Muscle of arm (tissue), 1 donor: ENCODE measurements at regions not wholly inside any gene's neighbourhood (a gene's known extent, or its start where the extent isn't known, plus 50 kb on each side); places are given as distances from the start of the nearest gene placed in this dataset.
A peak's percentile ranks its signal among the peaks of the same experiment; 100 is the strongest.
"Not testable (repeated sequence)": the region's sequence is repeated elsewhere in the genome, so short reads cannot be mapped to it uniquely, and the experiment has no call there.

Source experiments
- DNase-seq: peaks from one replicate; pipeline ENCODE4 v3.0.0-alpha.2; 2013

DNA sequence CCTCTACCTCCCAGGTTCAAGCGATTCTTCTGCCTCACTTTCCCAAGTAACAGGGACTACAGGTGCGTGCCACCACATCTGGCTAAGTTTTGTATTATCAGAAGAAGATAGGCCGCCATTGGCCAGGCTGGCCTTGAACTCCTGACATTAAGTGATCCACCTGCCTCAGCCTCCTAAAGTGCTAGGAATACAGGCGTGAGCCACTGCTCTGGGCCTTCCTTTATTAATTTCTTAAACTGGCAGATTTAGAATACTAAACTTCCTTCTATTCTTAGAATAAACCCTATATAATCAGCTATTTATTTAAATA is 86.6 kb downstream of the HFE start:
- DNase-seq = no peak

DNA sequence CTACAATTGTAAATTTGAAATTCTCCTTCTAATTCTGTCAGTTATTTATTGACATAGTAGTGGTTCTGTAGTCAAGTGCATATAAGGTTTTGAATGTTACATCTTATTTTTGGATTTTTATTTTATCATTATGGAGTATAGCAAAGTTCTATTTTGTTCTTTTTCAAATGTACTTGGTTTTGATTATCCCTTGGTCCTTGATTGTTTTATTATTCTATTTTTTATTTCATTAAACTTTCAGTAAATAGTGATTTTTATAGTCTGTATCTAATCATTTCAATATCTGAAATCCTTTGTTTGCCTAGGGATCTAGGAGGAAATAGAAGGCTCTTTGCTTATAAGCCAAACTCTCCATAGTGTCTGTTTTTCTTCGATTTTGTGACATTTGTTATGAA is 87.8 kb downstream of the HFE start:
- DNase-seq = no peak

DNA sequence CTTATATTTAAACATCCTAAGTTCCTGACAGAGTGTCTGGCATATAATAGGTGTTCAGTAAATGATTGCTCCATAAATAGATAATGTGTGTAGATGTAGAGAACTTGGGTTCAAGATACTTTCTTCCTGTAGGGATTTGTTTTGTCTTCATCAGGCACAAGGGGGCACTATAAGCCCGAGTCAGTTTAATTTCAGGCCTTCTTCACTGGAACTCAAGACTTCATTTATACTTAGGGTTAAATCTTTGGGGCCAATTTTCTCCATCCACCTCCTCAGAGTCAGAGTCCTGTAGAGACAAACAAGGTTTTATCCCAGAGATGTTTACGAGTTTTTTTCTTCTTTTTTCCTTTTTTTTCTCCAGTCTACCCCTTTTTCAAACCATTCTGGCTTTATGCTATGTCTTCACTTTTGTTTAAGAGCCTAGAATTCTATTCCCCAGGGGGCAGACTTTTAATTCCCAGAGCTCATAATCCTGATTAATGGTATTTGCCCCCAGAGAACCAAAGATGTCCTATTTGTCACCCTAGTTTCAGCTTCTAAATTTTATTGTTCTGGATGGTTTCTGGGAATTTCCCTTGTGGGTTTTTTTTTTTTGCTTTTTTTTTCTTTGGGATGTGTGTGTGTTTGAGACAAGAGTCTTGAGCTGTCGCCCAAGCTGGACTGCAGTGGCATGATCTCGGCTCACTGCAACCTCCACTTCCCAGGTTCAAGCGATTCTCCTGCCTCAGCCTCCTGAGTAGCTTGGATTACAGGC is 88.4 kb downstream of the HFE start:
- DNase-seq = peak; percentile 67

DNA sequence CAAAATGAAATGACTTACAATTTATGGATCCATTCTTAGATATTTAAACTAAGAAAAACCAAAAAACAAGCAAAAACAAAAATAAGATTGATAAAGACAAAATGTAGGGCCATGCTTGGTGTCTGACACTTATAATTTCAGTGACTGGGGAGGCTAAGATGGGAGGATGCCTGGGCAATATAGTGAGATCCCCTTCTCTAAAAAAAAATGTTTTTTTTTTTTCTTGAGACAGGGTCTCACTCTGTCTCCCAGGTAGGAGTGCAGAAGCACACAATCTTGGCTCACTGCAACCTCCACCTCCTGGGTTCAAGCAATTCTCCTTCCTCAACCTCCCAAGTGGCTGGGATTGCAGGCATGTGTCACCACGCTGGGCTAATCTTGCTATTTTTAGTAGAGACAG is 92.4 kb downstream of the HFE start:
- no peak for DNase-seq

DNA sequence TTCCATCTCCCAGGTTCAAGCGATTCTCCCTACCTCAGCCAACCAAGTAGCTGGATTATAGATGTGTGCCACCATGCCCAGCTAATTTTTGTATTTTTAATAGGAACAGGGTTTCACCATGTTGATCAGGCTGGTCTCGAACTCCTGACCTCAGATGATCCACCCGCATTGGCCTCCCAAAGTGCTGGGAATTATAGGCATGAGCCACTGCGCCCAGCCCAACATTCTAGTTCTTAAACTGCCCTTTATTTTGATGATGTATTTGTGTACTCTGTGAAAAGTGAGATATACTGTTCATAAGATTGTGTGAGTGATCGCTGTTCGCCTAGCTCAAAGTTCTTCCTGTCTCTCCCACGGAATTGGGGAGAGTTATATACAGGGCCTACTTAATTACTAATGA is 93.1 kb downstream of the HFE start:
- no peak for DNase-seq

DNA sequence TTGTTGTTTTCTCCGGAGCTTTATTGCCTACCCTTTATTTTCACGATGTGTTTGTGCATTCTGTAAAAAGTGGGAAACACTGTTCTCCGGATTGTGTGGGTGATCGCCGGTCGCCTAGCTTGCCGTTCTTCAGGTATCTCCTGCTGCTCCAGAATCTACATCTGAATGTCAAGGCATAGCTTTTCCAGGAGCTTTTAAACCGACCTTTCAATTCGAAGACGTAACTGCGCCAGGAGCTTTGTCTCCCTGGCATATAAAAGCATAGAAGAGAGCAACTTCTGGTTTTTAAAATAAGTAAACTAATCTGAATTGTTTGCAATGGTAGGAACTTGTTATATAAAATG is 96.0 kb downstream of the HFE start:
- DNase-seq = no peak

DNA sequence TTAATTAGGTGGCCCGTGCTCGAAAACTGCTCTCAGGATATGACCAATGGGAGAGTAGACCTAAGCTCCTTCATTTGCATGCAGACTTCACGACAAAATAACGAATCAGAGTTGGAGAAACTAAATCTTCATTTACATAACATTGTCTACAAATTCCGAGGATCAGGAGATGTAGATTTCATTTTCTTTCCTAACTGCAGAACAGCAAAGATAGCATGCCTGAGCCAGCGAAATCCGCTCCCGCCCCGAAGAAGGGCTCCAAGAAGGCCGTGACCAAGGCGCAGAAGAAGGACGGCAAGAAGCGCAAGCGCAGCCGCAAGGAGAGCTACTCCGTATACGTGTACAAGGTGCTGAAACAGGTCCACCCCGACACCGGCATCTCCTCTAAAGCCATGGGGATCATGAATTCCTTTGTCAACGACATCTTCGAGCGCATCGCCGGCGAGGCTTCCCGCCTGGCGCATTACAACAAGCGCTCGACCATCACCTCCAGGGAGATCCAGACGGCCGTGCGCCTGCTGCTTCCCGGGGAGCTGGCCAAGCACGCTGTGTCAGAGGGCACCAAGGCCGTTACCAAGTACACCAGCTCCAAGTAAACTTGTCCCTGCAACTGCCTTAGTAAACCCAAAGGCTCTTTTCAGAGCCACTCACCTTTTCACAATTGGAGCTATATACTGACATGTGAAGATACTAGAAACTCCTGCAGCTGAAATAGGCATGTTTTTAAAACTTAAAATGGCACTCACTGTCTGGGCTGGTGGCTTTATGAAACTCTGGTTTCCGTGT is 96.5 kb downstream of the HFE start:
- peak; percentile 93 for DNase-seq

DNA sequence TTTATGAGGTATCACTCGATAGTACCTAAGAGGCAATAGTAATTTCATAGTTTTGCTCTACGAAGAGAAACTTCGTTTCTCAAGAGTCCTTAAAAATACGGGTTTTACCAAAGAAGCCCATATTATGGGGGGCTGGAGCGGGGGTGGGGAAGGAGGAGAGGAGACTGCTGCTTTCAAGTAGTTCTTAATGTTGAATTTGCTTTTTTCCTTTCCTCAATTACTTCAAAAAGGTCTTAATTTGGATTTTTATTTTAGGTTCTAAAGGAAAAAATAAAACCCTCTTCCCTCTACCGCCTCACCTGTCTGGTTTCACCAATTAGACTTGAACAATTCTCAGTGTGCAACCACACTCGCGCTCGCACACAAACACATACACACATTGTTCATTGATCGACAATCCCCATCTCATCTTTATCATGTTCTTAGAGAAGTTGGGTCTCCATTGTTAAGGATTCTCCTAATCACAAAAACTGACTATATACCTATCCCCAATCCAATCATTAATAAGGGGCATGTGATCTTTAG is 97.2 kb downstream of the HFE start:
- no peak for DNase-seq

DNA sequence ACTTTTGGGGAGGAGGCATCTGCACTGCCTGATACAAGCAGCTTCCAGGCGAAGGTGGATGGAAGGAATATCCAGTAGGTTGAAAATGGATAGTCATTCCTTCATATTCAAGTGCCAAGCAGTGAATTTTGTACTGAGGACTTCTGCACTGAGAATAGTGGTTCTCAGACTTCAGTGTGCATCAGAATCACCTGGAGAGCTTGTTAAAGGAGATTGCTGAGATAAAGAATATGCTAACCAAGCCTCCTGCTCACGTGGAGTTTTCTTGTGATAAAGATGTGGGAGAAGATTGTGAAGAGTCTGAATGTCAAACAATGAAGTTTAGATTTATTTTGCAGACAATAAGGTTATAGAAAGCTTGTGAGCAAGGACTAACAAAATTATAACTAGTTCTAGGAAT is 97.8 kb downstream of the HFE start:
- no peak for DNase-seq

DNA sequence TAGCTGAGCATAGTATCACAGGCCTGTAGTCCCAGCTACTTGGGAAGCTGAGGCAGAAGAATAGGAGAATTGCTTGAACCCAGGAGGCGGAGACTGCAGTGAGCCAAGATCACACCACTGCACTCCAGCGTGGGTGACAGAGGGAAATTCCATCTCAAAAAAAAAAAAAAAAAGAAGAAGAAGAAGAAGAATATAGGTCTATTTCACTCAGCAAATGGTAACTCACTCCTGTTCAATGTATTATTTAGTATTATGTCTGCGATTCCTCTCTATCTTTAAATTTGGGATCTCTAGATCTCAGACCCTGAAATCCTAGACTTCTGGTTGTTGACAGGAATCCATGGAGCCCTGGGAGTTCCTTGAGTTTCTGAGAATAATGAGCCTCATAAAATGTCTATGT is 98.6 kb downstream of the HFE start:
- DNase-seq = no peak

DNA sequence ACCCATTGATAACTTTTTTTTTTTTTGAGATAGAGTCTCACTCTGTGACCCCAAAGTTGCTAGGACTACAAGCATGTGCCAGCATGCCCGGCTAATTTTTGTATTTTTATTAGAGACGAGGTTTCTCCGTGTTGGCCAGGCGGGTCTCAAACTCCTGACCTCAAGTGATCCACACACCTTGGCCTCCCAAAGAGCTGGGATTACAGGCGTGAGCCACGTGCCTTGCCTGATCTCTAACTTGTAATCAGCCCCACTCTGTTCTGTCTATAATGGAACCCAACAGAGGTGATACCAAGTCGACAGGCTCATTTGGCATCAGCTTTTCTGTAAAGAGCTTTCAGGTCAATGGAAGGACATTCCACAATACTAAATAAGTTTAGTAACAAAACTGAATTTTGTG is 99.4 kb downstream of the HFE start:
- no peak for DNase-seq

DNA sequence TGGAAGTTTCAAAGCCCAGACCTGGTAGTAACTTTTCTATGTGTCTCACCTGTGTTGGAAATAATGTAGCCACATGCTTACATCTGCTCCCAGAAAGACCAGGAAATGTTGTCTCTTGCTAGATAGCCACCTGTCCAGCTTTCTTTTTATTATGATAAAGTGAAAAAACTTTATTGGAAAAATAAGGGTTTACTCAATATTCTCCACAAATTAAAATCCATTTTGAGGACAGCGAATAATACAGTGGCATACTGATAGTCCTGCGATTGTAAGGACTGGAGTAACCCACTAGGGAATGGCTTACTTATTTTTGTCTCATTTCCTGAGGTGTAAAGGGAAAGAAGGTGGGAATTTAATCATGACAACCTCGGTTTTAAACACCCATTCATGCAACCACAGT is 100.1 kb downstream of the HFE start:
- no peak for DNase-seq

DNA sequence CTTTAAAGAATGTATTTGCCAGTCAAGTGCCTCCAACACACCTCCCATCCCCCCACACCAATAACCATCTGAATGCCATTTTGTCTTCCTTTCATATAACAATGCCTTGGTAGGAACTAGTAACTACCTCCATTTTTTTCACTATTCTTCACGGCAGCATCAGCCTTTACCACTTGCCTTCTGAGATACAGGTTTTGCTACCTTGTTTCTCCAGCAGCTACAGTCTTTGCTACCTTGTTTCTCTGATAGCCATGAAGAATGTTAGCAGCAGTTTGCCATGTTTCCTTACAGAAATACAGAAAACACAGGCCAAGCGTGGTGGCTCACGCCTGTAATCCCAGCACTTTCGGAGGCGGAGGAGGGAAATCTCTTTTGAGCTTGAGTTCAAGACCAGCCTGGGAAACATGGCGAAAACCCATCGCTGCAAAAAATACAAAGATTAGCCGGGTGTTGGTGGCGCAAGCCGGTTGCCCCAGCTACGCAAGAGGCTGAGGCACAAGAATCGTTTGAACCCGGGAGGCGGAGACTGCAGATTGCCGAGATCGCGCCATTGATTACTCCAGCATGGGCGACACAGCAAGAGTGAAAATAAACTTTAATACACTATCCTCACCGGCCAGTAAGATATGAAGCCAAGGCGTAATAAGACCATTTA is 100.9 kb downstream of the HFE start:
- DNase-seq = no peak

DNA sequence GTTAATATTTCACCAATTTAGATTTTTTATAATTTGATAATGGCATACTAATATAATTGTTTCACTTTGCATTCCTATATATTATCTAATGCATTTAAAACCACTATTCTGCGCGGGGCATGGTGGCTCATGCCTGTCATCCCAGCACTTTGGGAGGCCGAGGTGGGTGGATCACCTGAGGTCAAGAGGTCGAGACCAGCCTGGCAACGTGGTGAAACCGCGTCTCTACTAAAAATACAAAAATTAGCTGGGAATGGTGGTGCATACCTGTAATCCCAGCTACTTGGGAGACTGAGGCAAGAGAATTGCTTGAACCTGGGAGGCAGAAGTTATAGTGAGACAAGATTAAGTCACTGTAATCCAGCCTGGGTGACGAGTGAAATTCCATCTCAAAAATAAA is 104.3 kb downstream of the HFE start:
- not testable (repeated sequence) for DNase-seq

DNA sequence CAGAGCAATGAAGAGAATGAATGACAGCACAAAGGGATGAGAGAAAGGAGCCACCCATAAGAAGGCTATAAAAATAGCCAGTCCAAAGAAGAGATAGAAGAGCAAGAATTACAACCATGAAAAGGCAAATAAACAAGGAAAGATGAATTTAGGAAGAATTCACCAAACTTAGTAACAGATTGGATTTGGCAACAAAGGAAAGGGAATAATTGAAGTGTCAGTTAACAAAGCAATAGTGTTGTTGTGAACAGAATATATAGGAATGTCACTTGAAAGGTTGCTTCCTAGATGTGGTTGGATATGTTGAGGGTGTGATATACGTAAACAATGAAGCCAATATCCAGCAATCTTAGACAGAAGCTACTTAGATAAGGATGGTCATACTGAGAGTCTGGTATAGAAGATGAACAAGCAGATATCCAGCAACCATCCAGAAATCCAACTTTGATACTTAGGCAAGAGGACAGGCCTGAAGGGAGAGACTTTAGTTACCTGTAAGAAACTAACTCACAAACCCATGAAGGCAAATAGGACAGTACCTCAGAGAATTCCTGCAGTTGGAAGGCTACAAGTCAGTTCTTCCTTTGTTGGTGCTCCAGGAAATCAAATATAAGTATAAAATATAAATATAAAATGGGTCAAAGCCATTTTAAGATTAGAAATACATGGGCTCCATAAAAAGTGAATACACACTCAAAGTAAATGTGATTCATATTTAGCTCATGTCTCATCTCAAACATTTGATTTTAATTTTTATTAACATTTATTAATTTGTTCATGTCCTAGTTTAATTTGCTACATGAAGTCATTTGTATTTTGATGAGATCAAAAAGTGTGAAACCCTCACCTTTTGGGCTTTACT is 106.5 kb downstream of the HFE start:
- no peak for DNase-seq

DNA sequence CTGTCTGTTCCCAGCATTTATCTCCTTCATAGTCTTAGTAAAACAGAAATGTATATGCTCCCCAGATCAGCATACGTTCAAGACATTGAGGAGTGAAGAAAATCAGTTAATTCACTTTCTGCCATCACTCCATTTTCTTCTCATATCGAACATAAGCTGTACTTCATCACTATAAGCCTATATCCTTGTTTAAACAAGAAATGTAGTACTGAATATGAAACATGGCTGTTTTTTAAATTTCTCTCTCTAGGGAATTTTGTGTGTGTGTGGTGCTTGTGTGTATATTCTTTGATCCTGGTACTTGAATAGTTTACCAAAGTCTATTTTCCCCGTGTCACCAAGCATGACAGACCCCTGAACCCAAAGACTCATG is 107.1 kb downstream of the HFE start:
- no peak for DNase-seq

DNA sequence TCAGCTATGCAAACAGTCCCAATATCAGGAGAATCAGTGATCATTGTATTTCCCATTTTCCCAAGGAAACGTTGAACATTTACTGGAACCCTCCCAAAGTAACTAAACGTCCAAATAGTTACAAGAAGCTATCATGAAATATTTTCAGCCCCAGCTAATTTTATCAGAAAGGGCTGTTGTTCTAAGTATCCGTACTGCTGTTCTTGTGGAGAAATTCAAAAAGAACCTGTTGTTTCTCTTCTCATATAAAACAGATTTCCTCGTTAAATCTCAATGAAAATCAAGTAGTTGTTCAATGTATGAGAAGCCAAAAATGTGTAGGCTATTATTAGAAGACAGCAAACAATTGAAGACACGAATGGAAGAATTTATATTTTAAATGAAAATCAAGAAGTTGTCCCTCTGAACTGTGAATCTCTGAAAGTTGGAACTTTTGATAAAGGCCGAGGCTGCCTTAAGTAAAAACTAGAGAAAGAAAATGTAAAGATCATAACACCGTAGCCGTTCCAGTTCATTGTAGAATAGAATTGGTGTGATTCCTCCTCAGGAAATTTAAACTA is 107.7 kb downstream of the HFE start:
- no peak for DNase-seq

DNA sequence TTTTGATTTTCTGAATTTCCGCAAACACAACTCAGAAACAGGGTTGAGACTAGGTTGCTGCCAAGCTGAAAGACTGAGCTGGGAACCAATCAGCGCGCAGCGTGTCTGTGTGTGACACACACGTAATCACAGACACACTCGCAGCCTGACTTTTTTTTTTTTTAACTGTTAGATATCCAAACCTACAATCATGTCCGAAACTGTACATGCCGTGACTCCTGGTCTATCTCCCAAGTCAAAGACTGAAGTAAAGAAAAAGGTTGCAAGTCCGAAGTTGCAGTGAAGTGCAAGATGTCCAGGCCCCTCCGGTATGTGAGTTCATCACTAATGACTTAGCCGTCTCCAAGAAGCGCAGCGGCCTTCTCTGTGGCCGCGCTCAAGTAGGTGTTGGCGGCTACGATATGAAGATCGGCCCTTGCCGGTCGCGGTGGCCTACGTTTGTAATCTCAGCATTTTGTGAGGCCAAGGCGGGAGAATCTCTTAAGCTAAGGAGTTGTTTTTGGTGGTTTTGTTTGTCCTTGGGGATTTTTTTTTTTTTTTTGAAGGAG is 108.2 kb downstream of the HFE start:
- DNase-seq = peak; percentile 95

DNA sequence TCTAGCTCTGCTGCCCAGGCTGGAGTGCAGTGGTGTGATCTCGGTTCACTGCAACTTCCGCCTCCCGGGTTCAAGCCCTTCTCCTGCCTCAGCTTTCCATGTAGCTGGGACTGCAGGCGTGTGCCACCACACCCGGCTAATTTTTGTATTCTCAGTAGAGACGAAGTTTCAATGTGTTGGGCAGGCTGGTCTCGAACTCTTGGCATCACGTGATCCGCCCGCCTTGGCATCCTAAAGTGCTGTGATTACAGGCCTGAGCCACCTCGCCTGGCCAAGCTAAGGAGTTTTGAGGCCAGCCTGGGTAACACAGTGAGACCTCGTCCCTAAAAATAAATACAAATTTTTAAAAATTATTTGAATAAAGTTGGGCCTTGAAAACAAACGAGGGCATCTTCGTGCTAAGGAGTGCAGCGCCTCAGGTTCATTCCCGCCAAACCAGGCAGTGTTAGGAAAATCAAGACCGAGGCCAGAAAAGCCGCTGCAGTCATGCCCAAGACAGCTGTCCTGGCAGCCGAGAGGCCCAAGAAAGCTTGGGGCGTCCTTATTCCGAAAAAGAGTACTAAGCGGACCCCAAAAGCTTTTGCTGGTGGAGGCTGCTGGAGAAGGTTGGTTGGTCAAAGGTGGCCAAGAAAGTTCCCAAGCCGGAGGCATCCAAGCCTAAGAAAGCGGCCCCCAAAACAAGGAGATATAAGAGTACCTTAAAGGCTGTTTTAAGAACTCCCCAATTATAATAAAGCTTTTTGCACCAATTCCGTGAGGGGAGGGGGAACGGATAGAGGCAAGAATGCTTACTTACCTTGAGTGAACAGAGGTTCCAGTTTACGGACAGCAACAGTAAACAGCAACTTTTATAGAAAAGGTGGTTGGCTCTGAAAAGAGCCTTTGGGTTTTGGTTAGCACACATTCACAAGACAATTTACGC is 109.0 kb downstream of the HFE start:
- DNase-seq = peak; percentile 41

DNA sequence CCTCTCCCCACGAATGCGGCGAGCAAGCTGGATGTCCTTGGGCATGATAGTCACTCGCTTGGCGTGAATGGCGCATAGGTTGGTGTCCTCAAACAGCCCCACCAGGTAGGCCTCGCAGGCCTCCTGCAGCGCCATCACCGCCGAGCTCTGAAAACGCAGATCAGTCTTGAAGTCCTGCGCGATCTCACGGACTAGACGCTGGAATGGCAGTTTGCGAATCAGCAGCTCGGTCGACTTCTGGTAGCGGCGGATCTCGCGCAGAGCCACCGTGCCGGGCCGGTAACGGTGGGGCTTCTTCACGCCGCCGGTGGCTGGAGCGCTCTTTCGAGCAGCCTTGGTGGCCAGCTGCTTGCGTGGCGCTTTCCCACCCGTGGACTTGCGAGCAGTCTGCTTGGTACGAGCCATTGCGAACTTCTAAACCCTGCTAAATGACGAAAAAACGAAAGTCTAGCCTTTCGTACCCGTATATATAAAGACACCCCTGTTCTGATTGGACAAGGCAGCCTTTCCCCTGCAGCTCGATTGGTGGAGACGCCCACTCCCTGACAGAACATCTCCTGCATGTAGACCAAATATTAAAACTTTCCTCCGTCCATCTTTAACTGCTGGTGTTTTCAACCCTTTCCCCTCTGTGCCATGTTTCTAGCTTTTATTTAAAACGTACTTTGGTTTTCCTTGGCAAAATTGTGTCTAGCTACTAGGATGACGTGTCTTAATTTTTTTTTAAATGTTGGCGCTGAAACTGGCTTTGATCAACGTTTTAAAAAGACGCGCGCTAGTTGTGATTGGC is 109.8 kb downstream of the HFE start:
- DNase-seq = peak; percentile 96
